ENCODE measurements at regions not wholly inside any gene's neighbourhood (a gene's known extent, or its start where the extent isn't known, plus 50 kb on each side); places are given as distances from the start of the nearest gene placed in this dataset.
"Not testable (repeated sequence)": the region's sequence is repeated elsewhere in the genome, so short reads cannot be mapped to it uniquely, and the experiment has no call there.

GRCh38 chr10:85413570-85413969, 953.0 kb downstream of the GRID1 start:
- no peak for DNase-seq

DNA sequence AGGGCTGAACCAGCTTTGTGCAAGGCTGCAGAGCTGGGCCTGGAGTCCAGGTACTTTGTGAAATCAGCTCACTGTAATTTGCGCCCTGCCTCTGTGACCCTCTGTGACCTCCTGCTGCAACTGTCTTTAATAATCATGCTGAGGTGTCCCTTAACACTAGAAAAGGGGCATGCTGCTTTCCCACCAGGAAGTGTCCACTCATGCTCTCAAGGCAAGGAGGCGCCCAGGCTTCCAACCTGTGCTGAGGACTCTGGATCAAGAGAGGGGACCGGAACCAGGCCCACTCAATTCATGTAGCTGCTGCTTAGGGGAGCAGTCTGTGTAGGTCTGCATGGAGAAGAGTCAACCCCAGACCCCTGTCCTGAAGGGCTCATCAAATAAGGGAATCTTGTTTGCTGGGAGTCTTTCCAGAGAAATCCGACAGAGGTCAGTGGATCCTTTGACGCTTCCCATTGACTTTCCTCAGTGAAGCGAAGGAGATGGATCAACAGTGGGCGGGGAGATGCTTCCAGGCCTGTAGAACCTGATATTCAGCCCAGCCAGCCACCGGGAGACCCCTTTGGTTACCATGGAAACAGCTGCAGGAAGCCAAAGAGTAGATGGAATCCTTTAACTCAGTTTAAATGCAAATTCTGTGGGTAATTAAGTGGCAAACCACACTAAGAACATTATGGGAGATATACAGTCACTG, 945.9 kb downstream of the GRID1 start:
- DNase-seq = no peak

- DNase-seq = no peak
These were observed 945.2 kb downstream of the GRID1 start for GRCh38 chr10:85421421-85421820.

GRCh38 chr10:85429126-85429525, 937.5 kb downstream of the GRID1 start:
- no peak for DNase-seq

DNA sequence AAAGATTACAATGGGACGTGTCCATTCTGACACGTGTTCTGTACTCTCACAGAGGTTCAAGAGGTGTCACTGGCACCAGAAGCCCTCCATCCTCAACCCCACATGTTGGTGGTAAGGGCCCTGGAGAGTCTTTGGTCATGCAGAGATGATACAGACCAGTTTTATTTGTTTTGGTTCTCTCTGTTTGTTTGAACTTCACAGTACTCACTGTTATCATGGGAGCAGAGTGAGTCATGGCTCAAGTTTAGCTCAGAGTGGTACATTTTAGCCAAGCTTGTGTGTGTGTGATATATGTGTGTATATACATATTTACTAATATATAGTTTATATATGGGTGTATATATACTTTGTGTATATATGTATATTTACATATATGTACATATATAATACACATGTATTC, 935.6 kb downstream of the GRID1 start:
- no peak for DNase-seq

GRCh38 chr10:85433248-85433647, 933.3 kb downstream of the GRID1 start:
- DNase-seq = no peak

GRCh38 chr10:85444868-85445267, 921.7 kb downstream of the GRID1 start:
- DNase-seq = no peak

DNA sequence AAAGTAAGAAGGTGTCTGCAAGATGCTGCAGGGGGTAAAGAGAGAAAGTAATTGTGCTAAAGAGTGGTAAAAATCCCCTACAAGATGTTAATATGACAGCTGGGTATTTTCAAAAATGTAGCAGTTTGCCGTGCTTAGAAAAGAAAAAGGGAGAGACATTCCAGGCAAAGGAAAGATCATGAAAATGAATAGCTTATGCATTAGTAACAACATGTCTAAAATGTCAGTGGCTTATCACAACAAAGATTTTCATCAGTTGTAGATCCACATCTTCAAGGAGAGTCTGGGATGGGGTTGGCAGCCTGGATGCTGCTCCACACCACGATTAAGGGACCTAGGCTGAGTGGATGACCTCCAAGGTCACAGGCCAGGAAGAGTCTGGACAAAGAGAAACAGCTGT, 920.9 kb downstream of the GRID1 start:
- no peak for DNase-seq

DNA sequence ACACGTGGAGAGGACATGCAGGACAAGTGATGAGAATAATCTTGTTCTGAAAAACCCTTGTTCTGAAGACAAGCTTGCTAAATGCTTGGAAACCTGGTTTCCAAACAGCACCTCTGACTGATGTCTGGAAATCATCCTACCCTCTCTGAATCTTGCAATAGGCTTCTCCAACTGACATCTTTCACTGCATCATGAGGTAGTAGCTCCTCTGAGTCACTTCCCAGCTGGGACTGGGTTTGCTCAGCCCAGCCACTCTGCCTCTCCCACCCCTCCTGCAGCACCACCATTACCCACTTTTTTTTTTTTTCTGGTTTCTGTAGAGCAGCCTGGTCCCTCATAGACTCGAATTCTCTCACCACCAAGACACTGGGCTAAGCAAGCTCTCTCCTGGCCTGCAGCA, 919.8 kb downstream of the GRID1 start:
- no peak for DNase-seq

DNA sequence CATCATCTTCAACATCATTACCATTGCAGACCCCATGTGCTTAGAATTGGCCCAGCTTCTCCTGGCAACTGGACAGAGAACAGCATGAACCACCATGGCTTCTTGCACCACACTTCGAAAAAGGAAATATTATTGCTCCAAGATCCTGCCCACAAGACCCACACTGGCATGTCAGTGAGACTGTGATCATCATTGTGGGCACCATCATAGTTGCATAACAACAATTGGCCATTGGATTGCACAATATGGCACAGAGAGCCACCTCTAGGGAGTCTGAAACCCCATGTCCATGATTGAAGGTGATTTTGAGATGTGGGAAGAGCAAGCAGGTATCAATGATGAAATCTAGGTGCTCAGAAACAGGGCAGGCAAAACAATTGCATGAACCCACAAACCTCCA, 918.9 kb downstream of the GRID1 start:
- DNase-seq = no peak

DNA sequence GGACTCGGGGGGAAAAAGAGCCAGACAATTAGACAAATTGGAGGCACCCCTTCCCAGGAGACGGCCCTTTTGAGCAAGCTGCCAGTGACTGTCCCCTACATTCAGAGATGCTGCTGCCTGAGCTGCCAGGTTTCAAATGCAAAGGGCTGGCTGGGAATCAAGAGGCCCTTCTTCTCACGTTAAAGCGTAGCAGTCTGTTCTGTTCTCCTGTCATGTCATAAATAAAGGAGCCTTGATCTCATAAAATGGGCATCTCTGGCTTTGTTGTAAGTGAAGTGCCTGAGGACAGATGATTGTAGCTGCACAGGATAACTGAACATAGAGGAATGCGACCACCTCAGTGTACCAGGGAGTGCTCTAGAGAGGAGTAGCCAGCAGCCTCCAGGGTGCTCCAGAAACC, 917.9 kb downstream of the GRID1 start:
- DNase-seq = no peak

DNA sequence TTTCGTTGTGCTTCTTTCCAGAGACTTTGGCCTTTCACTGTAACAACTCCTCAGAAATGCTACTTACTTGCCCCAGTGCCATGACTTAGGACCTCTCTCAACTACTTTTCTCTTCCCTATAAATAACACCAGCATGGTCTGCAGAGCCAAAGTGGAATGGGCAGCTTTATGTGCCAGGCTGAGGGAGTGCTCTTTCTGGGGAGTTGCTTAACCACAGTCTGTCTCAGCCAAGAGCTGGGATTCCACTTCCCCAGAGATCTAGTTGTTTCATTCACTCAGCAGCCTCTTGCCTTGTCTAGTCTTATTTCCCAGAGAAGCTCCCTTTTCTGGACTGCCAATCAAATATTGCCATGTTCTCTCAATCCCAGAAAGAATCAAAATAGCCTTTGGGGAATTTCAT, 912.2 kb downstream of the GRID1 start:
- DNase-seq = no peak

- no peak for DNase-seq
These were observed 909.4 kb downstream of the GRID1 start for GRCh38 chr10:85457191-85457590.

GRCh38 chr10:85458324-85458723, 908.3 kb downstream of the GRID1 start:
- no peak for DNase-seq

DNA sequence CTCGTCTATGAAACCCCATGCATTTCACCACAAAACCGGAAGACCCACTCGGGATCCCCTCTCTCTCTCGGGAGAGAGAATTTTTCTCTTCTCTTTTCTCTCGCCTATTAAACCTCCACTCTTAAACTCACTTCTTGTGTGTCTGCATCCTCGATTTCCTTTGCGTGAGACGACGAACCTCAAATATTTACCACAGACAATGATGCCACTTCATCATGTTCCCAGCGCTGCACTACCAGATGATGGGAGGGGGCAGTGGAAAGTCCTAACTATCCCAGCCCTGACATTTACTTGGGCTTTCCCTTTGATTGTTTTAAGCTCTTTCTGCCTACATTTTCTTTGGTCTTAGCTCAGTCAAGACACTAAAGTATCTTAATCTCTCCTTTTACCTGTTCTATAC, 906.7 kb downstream of the GRID1 start:
- no peak for DNase-seq

- DNase-seq = no peak
These were observed 902.3 kb downstream of the GRID1 start for GRCh38 chr10:85464336-85464735.

DNA sequence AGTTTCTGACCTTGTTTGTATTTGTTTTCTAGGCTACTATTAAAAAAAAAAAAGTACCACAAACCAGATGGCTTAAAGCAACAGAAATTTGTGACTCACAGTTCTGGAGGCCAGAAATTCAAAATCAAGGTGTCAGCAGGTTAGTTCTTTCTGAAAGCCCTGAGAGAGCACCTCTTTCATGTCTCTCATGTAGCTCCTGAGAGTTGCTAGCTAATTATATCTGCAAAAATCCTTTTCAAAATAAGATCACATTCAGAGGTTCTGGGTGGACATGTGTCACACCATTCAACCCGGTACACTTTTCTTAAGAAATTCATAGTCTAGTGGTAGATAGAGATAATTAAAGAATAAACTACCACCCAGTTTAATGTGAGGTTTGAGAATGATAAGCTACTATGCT, 888.6 kb downstream of the GRID1 start:
- no peak for DNase-seq

DNA sequence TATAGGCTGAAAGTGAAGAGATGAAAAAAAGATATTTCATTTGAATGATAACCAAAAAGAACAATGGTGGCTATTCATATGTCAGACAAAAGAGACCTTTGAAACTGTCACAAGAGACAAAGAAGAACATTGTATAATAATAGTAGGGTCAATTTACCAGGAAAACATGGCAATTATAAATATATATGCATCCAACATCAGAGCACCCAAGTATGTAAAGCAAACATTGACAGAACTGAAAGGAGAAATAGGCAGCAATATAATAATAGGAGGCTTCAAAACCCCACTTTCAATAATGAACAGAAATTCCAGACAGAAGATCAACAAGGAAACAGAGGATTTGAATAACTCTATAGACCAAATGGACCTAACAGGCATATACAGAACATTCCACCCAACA, 876.2 kb downstream of the GRID1 start:
- DNase-seq = no peak

DNA sequence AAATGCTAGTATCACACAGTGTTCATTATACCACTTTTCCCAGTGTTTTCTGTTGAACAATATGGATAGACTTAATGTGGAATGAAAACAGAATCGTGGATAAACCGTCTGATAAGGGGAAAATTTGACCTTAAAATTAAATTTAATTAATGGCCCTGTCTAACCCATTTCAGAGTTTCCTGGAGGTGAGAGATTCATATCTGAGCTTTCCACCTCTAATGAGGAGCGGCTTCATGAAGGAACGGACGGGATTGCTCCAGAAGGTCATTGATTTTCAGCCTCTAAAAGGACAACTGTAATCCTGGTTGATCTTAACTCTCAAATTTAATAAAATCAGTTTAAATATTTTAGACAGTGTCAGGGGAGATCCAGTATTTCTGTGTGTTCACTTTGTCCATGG, 874.9 kb downstream of the GRID1 start:
- DNase-seq = no peak

DNA sequence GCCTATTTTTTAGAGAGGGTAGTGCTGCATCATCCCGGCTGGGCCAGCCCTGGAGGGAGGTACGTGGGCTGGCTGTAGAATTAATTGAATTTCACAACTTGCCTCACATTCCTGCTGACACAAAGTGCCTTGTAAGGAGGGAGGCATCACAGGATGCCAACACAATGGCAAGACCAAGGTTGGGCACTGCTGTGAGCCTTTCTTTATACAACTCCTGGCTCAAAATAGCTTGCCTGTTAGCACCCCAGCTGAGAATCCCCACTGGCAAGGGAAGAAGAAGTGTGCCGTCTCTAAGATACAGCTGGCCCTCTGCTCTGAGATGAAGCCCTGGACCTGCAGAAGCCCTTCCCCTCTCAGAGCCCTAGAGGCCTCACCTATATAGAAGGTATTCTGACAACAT, 873.9 kb downstream of the GRID1 start:
- DNase-seq = no peak

DNA sequence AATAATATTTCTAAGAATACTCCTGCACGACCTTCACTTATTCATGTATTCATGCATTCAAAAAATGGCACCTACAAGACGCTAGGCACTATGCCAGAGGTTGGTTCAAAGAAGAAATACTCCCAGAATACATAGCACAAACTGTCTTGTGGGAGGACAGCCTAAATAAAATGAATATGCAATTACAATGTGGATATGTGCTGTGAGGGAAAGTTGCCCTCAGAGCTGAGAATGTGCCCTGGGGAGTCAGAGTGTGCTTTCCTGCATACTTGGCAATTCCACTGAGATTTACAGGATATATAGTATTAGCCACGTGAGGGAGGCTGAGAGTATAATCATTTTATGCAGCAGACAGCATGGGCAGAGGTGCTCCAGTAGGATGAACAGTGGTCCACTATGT, 872.9 kb downstream of the GRID1 start:
- no peak for DNase-seq

DNA sequence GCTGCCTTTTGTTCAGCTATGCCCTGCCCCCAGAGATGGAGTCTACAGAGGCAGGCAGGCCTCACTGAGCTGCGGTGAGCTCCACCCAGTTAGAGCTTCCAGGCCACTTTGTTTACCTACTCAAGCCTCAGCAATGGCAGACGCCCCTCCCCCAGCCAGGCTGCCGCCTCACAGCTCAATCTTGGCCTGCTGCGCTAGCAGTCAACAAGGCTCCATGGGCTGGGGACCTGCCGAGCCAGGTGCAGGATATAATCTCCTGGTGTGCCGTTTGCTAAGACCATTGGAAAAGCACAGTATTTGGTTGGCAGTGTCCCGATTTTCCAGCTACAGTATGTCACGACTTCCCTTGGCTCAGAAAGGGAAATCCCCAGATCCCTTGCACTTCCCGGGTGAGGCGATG, 862.0 kb downstream of the GRID1 start:
- not testable (repeated sequence) for DNase-seq

GRCh38 chr10:85508159-85508558, 858.4 kb downstream of the GRID1 start:
- DNase-seq = no peak

GRCh38 chr10:85510682-85511081, 855.9 kb downstream of the GRID1 start:
- DNase-seq = no peak

DNA sequence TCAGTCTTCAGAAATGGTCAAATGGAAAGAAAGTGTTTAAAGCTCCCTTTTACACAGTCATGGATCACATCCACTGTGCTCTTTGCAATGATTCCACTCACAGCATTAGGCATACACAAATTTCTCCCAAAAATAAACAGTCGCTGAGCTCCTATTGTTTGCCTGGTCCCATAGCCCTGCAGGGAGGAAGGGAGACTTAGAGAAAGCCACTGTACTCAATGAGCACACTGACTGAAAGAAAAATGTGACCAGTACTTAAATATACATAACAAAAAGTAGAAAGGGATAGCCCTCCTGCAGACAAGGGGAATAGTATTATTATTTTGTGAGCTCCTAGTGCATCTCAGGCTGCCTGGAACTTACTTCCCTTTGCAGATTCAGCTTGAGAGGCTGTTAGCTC, 853.2 kb downstream of the GRID1 start:
- no peak for DNase-seq

GRCh38 chr10:85515316-85515715, 851.3 kb downstream of the GRID1 start:
- DNase-seq = no peak
